Umbilical cord (tissue), 1 donor: ENCODE measurements at regions not wholly inside any gene's neighbourhood (a gene's known extent, or its start where the extent isn't known, plus 50 kb on each side); places are given as distances from the start of the nearest gene placed in this dataset.

Experiments
- DNase-seq: peaks from one replicate; pipeline ENCODE4 v3.0.0-alpha.2; 2015; ENCODE audit warnings: low spot score

GRCh38 chr11:112886434-112887370 lies 74.5 kb upstream of the NCAM1 start:
- DNase-seq = peak; percentile 52

DNA sequence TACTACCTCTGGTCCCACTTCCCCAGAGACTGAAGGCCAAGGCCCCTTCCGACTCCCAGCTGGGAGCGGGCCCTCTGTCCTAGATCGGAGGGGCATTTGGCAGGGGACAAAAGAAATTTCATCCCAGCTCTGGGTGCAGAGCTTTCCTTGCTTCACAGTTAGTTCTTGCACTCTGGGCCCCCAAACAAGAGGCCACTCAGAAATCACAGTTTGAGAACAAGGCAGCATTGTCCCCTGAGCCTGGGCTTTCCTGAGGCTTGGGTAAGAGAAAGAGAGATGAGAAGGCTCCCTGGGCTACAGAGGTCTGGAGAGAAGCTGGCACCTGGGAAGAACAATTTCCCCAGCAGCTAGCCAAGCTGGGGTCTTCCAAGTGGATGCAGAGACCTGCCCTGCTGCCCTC lies 71.8 kb upstream of the NCAM1 start:
- DNase-seq = no peak

GRCh38 chr11:112899235-112900006 lies 61.8 kb upstream of the NCAM1 start:
- no peak for DNase-seq

DNA sequence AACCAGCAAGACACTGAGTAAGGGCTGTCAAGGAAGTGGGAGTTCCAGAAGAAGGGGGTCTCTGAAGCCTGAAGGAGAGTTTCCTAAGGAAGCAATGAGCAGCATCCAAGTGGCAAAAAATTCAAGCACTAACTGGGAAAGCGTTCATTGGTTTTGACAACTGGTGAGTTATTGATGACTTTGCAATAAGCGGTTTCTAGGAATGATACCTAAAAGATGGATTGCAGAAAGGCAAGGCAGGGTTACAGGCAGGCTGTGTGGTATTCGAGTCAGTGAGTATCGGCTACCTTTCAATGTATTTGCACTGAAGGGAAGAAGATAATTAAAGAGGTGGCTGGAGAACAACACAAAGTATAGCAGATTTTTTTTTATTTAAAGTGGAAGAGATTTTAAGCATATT lies 59.3 kb upstream of the NCAM1 start:
- DNase-seq = no peak

DNA sequence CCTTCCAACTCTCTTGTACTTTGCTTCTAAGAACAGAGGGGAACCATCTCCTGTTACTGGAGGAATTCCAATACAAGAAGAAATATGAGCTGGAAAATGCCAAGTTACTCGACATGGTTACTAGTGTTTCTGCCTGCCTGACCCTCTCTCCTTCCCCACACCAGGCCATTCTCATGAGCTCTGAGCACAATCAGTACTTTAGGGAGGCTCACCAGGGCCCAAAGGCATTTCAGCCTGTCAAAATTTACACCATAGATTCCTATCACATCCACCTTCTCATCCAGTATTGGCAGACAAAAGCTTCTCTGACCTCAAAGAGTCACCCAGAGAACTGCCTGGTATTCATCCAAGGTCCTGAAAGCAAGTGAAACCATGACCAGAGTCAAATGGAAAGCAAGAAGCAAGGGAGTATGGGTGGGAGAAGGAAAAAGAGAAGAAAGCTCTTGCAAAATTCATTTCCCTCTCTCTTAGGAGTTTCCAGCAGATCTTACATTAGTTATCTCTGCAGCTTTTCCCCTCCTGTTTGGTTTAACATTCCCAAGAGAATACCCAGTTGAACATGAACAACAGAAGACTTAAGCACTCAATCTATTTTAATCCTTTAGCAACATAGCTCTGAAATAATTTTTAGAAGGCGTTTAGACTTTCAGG lies 58.7 kb upstream of the NCAM1 start:
- peak; percentile 21 for DNase-seq

- no peak for DNase-seq
Observed at GRCh38 chr11:112903340-112903739, 57.9 kb upstream of the NCAM1 start.

DNA sequence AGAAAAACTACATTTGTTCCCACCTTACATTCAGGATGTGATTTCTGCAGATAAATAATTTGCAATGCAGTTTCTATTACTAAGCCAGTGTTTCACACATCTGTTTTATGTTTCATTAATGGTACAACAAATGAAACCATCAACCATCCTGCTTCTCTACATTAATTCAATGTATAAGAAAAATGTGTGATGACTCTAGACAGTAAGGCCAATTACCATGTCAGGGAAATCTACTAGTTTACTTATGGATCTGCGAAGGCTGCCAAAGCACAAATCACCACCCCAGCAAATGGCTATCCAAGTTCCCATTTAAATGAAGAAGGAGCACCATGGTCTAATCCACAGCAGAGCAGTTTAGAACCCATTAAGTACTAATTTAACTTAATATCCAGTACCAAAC lies 50.1 kb upstream of the NCAM1 start:
- no peak for DNase-seq
